ENCODE measurements at regions not wholly inside any gene's neighbourhood (a gene's known extent, or its start where the extent isn't known, plus 50 kb on each side); places are given as distances from the start of the nearest gene placed in this dataset.

DNA sequence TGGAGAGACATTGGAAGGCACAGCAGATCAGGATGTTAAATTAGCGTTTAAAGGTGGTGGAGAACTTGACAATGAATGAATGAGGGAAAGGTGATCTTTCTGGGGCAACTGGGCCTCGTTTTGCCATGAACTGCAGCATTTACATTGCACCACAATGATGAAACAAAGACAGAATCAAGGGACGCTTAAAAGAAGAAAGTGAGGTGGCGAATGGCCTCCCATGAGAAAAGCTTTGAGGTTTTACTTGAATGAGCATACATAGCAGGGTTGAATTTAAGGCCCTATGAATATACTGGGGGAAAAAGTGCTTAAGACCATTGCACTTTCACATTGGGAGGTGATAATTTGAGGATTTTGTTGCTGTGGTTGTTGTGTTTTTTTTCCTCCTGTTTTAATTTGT lies 476.4 kb downstream of the ISL1 start:
- no peak overlapping the region for H3K4me3 ChIP-seq (ENCODE audit: low read depth, low read length, poor library complexity, severe bottlenecking)
- no peak for DNase-seq (ENCODE audit: low spot score)
- no TSS peak for BruUV-seq (replicated peaks)
- intact Hi-C loops (cut with micrococcal nuclease; ENCODE audit: unreplicated experiment) = no loop called here
- TF ChIP-seq EZH2 (IDR thresholded peaks at IDR 0.05; ENCODE audit: borderline replicate concordance, low read depth, low read length, poor library complexity, severe bottlenecking) (no peak), CTCF (conservative IDR thresholded peaks at IDR 0.05; ENCODE audit: low read depth, low read length) (no peak)
- ChIA-PET CTCF (no interaction called here), POLR2A (ENCODE audit: low non-redundant PET) (no interaction called here)
- H3K4me1 ChIP-seq (ENCODE audit: insufficient read depth, low read length, poor library complexity, severe bottlenecking) = no peaks in the 10 kb centered on the region
- no peak overlapping the region for H3K27ac ChIP-seq (ENCODE audit: low read depth, low read length, poor library complexity, severe bottlenecking)
- no peaks in the 10 kb centered on the region for H3K36me3 ChIP-seq (ENCODE audit: insufficient read depth, low read length, poor library complexity, severe bottlenecking)
- no peaks in the 10 kb centered on the region for H3K9me3 ChIP-seq (ENCODE audit: low read depth, low read length, poor library complexity, severe bottlenecking)
- no peaks in the 10 kb centered on the region for H3K27me3 ChIP-seq (replicated peaks; ENCODE audit: insufficient read depth, low read depth, low read length, poor library complexity)

DNA sequence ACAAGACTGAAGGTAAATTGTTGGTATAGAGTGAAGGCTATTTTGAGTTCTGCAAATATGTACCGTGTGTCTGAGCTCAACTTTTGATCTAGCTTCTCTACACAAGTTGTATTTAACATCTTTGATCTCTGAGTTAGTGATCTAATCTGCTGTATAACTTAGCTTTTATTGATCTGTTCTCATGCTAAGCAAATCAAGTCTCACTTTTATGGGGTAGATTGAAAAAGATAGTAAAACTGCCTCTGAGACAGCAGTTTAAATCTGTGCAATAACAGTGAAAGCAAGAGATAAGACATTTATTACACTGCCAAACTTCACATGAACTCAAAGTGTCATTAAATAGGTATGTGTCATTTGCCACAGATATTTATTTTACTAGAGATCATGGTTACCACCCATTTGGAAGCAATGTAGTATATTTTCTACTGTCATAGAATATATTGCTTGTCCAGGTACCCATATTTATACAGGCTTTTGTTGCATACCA lies 477.3 kb downstream of the ISL1 start:
- BruUV-seq (replicated peaks) = no TSS peak
- no peaks in the 10 kb centered on the region for H3K9me3 ChIP-seq (ENCODE audit: low read depth, low read length, poor library complexity, severe bottlenecking)
- no peaks in the 10 kb centered on the region for H3K36me3 ChIP-seq (ENCODE audit: insufficient read depth, low read length, poor library complexity, severe bottlenecking)
- ChIA-PET CTCF (no interaction called here), POLR2A (ENCODE audit: low non-redundant PET) (no interaction called here)
- TF ChIP-seq CTCF (conservative IDR thresholded peaks at IDR 0.05; ENCODE audit: low read depth, low read length) (no peak), EZH2 (IDR thresholded peaks at IDR 0.05; ENCODE audit: borderline replicate concordance, low read depth, low read length, poor library complexity, severe bottlenecking) (no peak)
- no peak overlapping the region for H3K4me3 ChIP-seq (ENCODE audit: low read depth, low read length, poor library complexity, severe bottlenecking)
- DNase-seq (ENCODE audit: low spot score) = no peak
- no peaks in the 10 kb centered on the region for H3K4me1 ChIP-seq (ENCODE audit: insufficient read depth, low read length, poor library complexity, severe bottlenecking)
- no peaks in the 10 kb centered on the region for H3K27me3 ChIP-seq (replicated peaks; ENCODE audit: insufficient read depth, low read depth, low read length, poor library complexity)
- no peak overlapping the region for H3K27ac ChIP-seq (ENCODE audit: low read depth, low read length, poor library complexity, severe bottlenecking)
- intact Hi-C loops (cut with micrococcal nuclease; ENCODE audit: unreplicated experiment) = no loop called here

DNA sequence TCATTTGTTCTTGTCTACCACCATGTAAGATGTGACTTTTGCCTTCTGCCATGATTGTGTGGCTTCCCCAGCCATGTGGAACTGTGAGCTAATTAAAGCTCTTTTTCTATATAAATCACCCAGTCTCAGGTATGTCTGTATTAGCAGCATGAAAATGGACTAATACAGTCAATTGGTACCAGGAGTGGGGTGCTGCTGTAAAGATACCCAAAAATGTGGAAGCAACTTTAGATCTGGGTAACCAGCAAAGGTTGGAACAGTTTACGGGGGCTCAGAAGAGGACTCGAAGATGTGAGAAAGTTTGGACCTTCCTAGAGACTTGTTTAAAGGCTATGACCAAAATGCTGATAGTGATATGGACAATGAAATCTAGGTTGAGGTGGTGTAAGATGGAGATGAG lies 488.9 kb downstream of the ISL1 start:
- ChIA-PET CTCF (no interaction called here), POLR2A (ENCODE audit: low non-redundant PET) (no interaction called here)
- Histone ChIP-seq H3K27ac (ENCODE audit: low read depth, low read length, poor library complexity, severe bottlenecking) (no peak overlapping the region), H3K4me1 (ENCODE audit: insufficient read depth, low read length, poor library complexity, severe bottlenecking) (no peaks in the 10 kb centered on the region), H3K36me3 (ENCODE audit: insufficient read depth, low read length, poor library complexity, severe bottlenecking) (no peaks in the 10 kb centered on the region), H3K9me3 (ENCODE audit: low read depth, low read length, poor library complexity, severe bottlenecking) (peaks cover 12% of the 10 kb centered on the region), H3K27me3 (replicated peaks; ENCODE audit: insufficient read depth, low read depth, low read length, poor library complexity) (no peaks in the 10 kb centered on the region), H3K4me3 (ENCODE audit: low read depth, low read length, poor library complexity, severe bottlenecking) (no peak overlapping the region)
- BruUV-seq (replicated peaks) = no TSS peak
- no peak for TF ChIP-seq CTCF (conservative IDR thresholded peaks at IDR 0.05; ENCODE audit: low read depth, low read length)
- TF ChIP-seq EZH2 (IDR thresholded peaks at IDR 0.05; ENCODE audit: borderline replicate concordance, low read depth, low read length, poor library complexity, severe bottlenecking) = no peak
- intact Hi-C loops (cut with micrococcal nuclease; ENCODE audit: unreplicated experiment) = no loop called here
- no peak for DNase-seq (ENCODE audit: low spot score)

Data from A673 (cell line).